DMS114 treated with DMSO at 0.1 percent for 48 hours (cell line): ENCODE measurements at regions not wholly inside any gene's neighbourhood (a gene's known extent, or its start where the extent isn't known, plus 50 kb on each side); places are given as distances from the start of the nearest gene placed in this dataset.
"Not testable (repeated sequence)": the region's sequence is repeated elsewhere in the genome, so short reads cannot be mapped to it uniquely, and the experiment has no call there.

Experiments used
- DNase-seq: peaks from one replicate; lab custom pipeline; 2025; ENCODE audit not compliant: unreplicated experiment; lab: John Stamatoyannopoulos, UW

DNA sequence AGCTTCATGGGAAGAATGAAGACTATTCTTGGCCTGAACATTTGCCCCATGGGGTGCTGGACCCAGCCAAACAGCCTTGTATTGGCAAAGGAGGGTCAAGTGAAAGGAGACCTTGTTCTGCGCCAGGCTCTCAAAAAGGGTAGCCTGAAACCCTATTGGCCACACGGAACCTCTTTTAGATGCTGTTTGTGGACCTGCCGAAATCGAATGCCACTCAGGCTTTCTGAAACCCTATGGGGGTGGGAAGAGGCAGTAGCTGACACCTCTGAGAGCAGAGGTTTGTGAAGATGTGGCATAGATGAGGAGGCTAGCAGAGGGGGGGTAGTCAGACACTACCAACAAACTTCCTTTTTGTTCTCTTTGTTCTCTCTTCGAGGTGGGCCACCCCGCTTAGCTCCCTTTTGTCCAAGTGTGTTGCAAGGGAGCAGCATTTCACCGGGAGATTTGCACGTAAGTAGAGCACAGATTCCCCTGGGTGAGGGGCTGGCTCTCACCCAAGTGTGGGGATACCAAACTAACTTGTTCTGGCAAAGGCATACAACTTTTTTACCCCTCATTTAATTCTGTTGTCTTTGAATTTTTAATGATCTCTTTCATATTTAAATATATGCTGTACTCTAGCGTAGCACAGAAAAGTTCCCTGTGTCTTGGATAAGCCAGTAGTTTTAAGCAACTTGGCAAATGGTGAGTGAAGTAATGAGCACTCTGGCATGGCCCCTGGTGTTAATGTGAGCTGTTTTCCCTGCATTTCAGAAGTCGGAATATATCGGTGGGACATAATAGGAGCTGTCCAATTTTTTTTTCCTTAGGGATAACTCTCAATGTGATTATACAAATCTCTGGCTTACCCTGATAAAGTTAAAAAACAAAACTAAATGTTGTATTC, 107.7 kb downstream of the SEPTIN7 start:
- no peak for DNase-seq

DNA sequence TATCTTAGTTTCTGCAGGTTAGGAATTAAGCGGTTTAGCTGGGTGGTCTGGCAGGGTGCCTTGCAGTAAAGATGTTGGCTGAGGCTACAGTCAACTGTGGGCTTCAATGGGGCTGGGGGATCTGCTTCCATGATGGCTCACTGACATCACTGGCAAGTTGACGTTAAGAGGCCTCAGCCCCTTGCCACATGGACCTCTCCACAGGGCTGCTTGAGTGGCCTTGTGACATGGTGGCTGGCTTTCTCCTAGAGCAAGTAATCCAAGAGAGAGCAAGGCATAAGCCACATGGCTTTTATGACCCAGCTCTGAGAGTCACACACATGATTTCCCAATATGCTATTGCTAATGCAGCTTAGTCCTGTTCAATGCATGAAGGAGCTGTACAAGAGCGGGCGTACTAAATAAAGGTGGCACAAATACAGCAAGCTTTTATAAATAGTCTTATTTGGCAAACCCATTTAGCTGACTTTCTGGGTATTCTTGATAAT, 109.1 kb downstream of the SEPTIN7 start:
- DNase-seq, result no peak

DNA sequence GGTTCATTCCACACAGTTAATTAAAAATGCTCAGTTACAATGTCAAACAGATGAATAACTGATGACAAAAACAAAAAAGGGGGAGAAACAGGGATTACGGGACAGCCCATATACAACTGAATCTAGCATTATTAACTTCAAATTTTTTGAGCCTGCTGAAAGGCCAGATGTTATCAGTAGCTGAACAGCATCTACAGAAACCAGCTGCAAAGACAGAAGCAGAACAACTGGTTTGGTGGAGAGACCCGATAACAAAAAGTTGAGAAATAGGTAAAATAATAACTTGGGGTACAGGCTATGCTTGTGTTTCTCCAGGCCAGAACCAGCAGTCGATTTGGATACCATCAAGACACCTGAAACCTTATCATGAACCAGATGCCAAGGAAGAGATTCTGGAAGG, 109.8 kb downstream of the SEPTIN7 start:
- DNase-seq, result not testable (repeated sequence)

DNA sequence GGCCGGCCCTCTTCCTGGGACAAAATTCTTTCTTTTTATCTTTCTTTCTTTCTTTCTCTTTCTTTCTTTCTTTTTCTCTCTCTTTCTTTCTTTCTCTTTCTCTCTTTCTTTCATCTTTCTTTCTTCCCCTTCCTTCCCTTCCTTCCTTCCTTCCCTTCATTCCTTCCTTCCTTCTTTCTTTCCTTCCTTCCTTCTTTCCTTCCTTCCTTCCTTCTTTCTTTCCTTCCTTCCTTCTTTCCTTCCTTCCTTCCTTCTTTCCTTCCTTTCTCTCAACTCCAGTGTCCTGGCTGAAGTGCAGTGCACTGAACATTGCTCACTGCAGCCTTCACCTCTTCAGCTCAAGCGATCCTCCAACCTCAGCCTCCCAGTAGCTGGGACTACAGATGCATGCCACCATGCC, 112.5 kb downstream of the SEPTIN7 start:
- DNase-seq, result not testable (repeated sequence)

DNA sequence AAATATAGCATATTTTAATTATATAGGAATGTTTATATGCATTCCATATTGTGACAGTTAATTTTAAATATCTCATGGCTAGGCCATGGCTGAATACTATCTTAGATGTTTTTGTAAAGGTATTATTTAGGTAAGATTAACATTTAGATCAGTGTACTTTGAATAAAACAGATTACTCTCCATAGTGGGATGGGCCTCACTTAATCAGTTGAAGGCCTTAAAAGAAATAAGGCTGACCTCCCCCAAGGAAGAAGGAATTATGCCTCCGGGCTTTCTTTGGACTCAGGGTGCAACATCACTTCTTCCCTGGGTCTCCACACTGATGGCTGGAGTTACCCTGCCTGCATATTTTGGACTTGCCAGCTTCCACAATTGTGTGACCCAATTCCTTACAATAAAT, 113.4 kb downstream of the SEPTIN7 start:
- not testable (repeated sequence) for DNase-seq

DNA sequence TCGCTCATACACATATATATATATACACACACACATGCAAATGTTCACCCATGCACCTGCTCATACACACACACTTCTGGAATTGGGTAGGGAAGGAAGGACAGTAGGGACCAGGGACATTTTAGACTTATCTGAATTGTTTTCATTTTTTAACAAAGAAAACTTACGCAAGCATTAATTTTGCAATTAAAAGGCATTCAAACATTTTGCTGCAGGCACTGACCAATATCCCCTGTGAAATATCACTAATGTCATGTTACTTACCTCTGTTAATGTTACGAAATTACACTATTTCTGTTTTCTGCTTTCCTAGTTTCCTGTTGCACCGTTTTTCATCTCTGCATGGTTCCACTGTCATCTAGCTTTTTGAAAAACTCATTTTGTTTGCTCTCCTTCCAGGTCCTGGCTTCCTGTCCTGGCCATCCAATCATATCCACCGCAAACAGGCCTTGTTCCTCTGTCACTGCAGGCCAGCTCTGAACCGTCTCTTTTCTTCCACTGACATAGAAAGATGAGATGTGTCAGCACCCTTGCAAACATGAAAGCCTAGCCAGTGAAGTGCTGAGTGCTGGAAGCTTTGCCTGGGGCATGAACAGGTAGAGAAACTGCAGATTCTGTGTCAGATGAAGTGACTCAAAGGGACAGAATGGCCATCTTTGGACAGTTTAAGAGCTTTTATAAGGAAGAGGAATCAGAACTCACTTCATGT, 114.5 kb downstream of the SEPTIN7 start:
- DNase-seq, result not testable (repeated sequence)

DNA sequence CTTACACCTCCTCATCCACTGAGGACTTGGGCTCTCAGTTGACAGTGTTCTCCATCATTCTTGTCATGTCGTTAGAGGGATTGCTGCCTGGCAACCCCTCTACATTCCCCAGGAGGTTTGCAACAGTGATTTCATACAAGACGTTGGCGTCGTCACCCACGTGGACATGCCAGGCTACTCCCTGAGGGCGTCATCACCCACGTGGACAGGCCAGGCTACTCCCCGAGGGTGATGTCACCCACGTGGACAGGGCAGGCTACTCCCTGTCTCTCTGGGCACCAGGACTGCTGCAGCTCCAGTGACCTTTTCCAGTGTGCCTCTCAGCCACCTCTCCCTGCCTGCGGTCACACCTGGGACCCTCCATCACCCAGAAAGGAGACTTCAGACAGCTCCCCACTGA, 117.4 kb downstream of the SEPTIN7 start:
- DNase-seq, result not testable (repeated sequence)

DNA sequence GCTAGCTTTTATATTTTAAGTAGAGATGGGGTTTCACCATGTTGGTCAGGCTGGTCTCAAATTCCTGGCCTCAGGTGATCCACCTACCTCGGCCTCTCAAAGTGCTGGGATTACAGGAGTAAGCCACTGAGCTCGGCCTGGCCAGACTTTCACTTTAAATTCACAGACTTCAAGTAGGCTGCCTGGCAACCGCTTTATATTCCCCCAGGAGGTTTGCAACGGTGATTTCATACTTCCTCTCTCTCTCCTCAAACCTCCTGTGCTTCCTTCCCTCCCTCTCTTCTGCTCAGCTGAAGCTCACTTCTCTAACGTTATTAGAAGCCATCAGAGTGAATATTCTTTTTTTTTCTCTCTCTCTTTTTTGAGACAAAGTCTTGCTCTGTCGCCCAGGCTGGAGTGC, 118.8 kb downstream of the SEPTIN7 start:
- DNase-seq, result not testable (repeated sequence)

DNA sequence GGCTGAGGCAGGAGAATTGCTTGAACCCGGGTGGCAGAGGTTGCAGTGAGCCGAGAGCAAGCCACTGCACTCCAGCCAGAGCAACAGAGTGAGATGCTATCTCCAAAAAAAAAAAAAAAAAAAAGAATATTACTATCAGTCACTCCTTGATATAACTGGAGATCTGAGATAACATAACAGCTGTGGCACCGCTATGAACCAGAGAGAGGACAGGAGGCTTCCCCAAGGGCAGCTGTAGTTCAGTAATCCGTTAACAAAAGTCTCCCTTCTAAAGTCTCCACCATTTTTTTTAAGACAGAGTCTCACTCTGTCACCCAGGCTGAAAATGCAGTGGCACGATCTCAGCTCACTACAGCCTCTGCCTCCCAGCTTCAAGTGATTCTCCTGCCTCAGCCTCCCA, 120.5 kb downstream of the SEPTIN7 start:
- not testable (repeated sequence) for DNase-seq

DNA sequence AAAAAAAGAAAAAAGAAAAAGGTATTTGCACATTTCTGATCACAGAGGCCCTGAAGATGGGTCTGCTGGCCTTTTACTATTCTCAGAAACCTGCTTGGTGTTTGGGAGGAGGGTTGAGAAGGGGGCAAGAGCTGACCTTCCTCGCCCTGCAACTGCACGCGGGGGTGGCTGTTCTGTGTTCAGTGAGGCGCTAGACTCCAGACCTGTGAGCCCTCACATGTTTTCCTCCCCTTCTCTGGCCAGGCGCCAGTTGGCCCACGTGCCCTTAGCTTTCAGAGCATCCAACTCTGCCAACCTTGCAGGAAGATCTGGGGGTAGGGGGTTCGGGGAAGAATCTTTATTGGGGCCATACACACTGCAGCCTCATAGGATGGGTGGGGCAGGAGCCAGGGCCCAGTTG, 123.8 kb downstream of the SEPTIN7 start:
- DNase-seq, result not testable (repeated sequence)

DNA sequence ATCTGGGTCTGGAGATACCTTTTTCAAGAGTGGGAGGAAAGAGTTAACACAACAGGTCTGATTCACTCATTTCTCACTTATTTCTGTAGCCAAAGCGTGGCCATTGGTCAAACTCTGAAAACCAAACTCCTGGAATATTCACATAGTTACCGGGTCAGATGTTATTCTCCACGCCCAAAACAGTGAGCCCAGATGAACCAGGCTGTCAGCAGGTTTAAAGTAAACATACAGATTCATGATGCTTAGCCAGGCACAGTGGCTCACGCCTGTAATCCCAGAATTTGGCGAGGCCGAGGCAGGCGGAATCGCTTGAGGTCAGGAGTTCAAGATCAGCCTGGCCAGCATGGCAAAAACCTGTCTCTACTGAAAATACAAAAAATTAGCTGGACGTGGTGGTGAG, 126.1 kb downstream of the SEPTIN7 start:
- DNase-seq, result not testable (repeated sequence)

DNA sequence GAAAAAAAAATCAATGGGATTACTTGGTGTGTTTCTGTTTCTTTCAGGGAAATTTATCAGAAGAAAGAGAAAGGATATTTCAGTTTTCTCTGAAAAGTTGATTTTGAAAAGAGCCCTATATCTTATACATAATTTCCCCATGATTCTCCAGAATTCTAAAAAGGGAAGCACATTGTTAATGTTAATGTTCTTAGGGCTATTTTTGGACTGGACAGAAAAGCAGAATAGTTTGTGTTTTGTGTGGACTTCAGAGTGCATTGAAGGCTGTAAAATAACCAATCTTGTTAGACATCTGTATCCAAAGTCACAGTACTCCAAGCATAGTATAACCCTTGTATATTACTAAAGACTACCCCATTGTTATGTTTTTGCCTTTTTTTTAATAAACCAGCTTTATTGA, 130.3 kb downstream of the SEPTIN7 start:
- DNase-seq, result not testable (repeated sequence)

DNA sequence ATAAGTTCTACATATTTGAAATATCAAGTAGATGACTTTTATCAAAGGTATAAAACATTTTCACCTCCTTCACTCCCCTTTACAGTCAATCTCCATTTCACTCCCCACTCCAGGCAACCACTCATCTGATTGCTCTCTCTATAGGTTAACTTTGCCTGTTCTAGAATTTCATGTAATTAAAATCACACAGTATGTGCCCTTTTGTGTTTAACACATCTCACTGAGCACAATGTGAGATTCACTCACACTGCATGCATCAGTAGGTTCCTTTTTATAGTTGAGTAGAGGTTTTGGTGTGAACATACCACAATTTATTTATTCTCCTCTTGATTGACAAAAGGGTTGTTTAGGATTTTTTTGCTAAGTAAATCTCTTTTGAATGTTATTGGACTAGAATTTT, 130.7 kb downstream of the SEPTIN7 start:
- DNase-seq, result not testable (repeated sequence)

DNA sequence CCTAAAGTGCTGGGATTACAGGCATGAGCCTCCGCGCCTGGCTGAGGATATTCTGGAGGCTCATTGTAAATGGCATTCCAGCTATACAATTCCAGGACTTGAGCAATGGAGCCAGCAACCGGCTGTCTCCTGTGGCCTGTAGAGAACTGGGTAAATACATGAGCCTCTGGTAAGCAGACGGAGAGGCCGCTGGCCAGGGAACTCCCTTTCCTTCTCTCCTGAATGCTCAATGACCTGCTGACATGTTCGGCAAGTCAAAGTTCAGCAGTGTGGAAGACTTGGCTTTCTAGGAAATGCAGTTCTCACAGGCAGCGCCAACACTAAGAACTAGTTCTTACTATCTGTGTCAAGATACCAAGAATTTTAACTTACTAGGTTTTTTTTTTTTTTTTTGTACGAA, 139.8 kb downstream of the SEPTIN7 start:
- not testable (repeated sequence) for DNase-seq

DNA sequence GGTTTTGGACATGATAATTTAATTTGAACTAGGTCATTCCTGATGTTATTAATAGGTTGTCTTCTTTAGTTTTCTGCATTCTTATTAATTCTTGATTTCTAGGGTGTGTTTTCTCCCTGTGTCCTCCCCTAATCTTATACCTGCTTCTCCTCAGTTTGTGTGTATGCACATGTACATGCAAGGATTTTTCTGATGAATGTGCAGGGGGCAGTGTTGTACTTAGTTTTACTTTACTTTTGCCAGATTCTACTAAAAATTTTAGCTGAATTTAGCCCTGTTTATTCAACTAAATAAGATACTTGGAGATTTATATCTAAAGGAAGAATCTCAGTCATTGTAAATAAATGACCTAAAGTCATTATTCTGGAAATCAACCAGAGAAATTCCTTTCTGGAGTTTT, 144.8 kb downstream of the SEPTIN7 start:
- not testable (repeated sequence) for DNase-seq

DNA sequence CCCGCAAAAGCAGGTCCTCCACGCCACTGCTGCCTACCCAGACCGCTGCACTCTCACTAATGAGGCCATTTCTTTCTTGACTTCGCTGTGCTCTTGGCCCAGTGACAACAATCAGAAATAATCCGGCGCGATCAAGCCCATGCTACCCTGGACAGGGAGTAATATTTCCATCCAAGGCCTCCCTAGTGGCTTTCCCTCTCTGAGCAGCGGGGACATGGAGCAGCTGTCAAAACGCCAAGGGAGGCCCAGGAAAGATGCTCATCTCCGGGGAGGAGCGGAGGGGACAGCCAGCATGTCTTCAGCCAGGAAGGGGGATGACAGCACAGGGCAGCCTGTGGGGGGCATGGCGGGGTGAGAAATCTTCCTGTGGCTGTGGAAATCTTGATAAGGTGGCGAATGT, 154.9 kb downstream of the SEPTIN7 start:
- not testable (repeated sequence) for DNase-seq

DNA sequence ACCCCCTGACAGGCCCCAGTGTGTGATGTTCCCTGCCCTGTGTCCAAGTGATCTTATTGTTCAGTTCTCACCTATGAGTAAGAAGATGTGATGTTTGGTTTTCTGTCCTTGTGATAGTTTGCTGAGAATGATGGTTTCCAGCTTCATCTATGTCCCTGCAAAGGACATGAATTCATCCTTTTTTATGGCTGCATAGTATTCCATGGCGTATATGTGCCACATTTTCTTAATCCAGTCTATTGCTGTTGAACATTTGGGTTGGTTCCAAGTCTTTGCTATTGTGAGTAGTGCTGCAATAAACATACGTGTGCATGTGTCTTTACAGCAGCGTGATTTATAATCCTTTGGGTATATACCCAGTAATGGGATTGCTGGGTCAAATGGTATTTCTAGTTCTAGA, 156.1 kb downstream of the SEPTIN7 start:
- DNase-seq, result not testable (repeated sequence)

DNA sequence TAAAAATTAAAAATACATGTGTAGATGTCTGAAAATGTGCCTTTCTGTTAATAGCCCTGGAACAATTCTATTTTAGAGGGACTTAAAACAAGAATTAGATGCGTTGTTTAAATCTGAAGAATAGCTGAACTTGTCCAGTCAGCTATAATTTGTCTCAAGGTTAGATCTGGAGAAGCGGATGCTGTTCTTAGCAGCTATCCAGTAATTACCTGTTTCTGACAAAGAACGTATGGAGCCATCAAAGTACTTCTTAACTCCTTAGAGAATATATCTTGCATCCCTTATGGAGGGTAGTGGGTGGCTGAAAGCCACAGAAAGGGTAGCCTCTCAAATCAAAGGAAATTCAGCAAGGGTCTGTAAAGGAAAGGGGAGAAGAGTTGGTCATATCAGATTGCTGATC, 160.4 kb downstream of the SEPTIN7 start:
- not testable (repeated sequence) for DNase-seq

DNA sequence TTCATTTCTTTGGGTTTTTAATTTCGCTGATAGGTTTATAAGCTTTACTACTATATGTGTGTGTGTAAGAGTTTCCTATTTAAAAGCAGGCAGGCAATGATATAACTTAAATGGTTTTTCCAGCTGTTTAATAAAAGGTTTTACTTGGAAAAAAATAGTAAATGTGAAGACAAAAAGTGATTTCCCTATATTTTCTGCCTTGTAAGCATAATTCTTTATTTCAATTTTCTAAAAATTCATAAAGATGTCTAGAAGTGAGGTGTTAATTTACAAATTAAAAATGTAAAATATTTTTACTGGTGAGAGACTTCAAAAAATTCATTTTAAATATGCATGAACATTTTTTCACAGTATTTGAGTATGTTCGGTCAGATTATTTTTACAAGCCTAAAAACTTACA, 161.8 kb downstream of the SEPTIN7 start:
- DNase-seq, result not testable (repeated sequence)

DNA sequence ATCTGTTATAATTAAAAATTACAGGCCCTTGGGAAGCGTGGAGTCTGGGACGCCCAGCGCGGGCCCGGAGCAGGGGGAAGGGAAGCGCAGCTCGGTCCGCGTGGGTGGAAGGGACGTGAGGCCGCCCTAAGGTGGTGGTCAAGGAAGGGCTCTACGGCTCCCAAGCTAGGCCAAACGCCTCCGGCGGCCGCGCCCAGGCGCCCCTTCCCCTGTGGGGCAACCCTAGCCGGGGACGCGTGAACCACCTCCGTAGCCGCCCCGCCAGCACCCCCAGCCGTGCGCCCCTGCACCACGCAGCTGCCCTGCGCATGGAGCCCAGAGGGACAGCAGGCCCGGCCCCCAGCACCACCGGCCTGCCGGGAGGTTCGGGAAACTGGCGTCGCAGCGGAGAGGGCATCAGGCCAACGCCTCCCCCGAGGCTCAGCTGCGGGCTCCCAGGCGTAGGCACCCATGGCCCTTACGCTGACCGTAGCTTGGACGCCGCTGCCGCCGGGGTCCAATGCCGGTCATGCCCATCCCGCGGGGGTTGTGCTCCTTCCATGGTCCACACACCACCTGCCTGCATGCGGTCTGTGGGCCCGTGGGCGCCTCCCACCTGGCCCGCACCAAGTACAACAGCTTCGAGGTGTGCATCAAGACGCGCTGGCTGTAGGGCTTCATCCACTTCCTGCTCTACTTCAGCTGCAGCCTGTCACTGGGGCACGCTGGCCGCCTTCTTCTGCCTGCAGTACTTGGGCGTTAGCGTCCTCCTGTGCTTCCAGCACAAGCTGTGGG, 166.7 kb downstream of the SEPTIN7 start:
- DNase-seq, result no peak
